WTC11 (cell line): ENCODE measurements at regions not wholly inside any gene's neighbourhood (a gene's known extent, or its start where the extent isn't known, plus 50 kb on each side); places are given as distances from the start of the nearest gene placed in this dataset.

Experiments
- ATAC-seq: fragments of 200-7000 bp; cut with Tn5 transposase; 2 replicates; pipeline ENCODE4 v1.10.0; 2021; ENCODE audit warnings: mild to moderate bottlenecking, moderate library complexity
- CTCF ChIA-PET: fragments of 300-600 bp; sonication (Branson Sonifier 250); formaldehyde crosslinking; loops from one replicate; lab custom pipeline; 2021; ENCODE audit warnings: antibody characterized with exemption; lab: Charles Lee
- POLR2A ChIA-PET: fragments of 350-600 bp; sonication (Branson Sonifier 250); formaldehyde crosslinking; loops from one replicate; lab custom pipeline; 2021; ENCODE audit warnings: antibody characterized with exemption; lab: Charles Lee
- DNase-seq: peaks from one replicate; pipeline ENCODE4 v3.0.0; 2021; ENCODE audit warnings: low spot score
- H3K27ac Mint-ChIP-seq: 2 replicates; pipeline ENCODE4 v1.8.0; 2021; ENCODE audit warnings: mixed read lengths
- H3K27me3 Mint-ChIP-seq: 2 replicates; pipeline ENCODE4 v1.8.0; 2021; ENCODE audit warnings: low read depth, mild to moderate bottlenecking, moderate library complexity, mixed read lengths
- H3K36me3 Mint-ChIP-seq: 2 replicates; pipeline ENCODE4 v1.8.0; 2021; ENCODE audit warnings: mixed read lengths
- H3K4me1 Mint-ChIP-seq: 2 replicates; pipeline ENCODE4 v1.8.0; 2022; ENCODE audit warnings: mixed read lengths
- H3K4me3 Mint-ChIP-seq: 2 replicates; pipeline ENCODE4 v1.8.0; 2021; ENCODE audit warnings: mild to moderate bottlenecking, moderate library complexity, mixed read lengths
- H3K9me3 Mint-ChIP-seq: 2 replicates; pipeline ENCODE4 v1.8.0; 2021; ENCODE audit warnings: mixed read lengths
- CBFB ChIP-seq: sonication (generic); formaldehyde crosslinking; IDR thresholded peaks from 2 replicates; pipeline ENCODE4 v1.8.1; 2022; ENCODE audit warnings: mild to moderate bottlenecking, low read depth, missing genetic modification reagents
- CREB1 ChIP-seq: sonication (generic); formaldehyde crosslinking; IDR thresholded peaks from 2 replicates; pipeline ENCODE4 v1.8.0; 2023; ENCODE audit warnings: mild to moderate bottlenecking, missing genetic modification reagents
- FOXJ3 ChIP-seq: sonication (generic); formaldehyde crosslinking; IDR thresholded peaks from 2 replicates; pipeline ENCODE4 v1.9.0; 2021; ENCODE audit warnings: missing genetic modification reagents, mild to moderate bottlenecking, borderline replicate concordance
- FOXP4 ChIP-seq: sonication (generic); formaldehyde crosslinking; IDR thresholded peaks from 2 replicates; pipeline ENCODE4 v1.8.0; 2022; ENCODE audit warnings: mild to moderate bottlenecking, missing genetic modification reagents
- GTF2I ChIP-seq: fragments of 250-450 bp; sonication (Bioruptor Pico); conservative IDR thresholded peaks from 2 replicates; pipeline ENCODE4 v1.4.0; 2021; ENCODE audit warnings: mild to moderate bottlenecking
- HMGXB4 ChIP-seq: sonication (generic); formaldehyde crosslinking; IDR thresholded peaks from 2 replicates; pipeline ENCODE4 v1.8.1; 2023; ENCODE audit warnings: mild to moderate bottlenecking, moderate library complexity, missing genetic modification reagents
- NR3C1 ChIP-seq: sonication (generic); formaldehyde crosslinking; conservative IDR thresholded peaks from 2 replicates; pipeline ENCODE4 v1.8.1; 2023; ENCODE audit warnings: low read depth, mild to moderate bottlenecking, missing genetic modification reagents
- RELA ChIP-seq: sonication (generic); formaldehyde crosslinking; IDR thresholded peaks from 2 replicates; pipeline ENCODE4 v1.8.1; 2022; ENCODE audit warnings: missing genetic modification reagents, mild to moderate bottlenecking, borderline replicate concordance
- SOX15 ChIP-seq: fragments of 250-450 bp; sonication (Bioruptor Pico); IDR thresholded peaks from 2 replicates; pipeline ENCODE4 v1.9.0; 2021; ENCODE audit warnings: mild to moderate bottlenecking
- TCF7 ChIP-seq: sonication (generic); formaldehyde crosslinking; IDR thresholded peaks from 2 replicates; pipeline ENCODE4 v1.8.0; 2022; ENCODE audit warnings: mild to moderate bottlenecking, low read depth, missing genetic modification reagents, moderate library complexity
- ZBTB21 ChIP-seq: sonication (generic); formaldehyde crosslinking; IDR thresholded peaks from 2 replicates; pipeline ENCODE4 v1.8.1; 2023; ENCODE audit warnings: mild to moderate bottlenecking, missing genetic modification reagents, borderline replicate concordance
- ZNF138 ChIP-seq: sonication (generic); formaldehyde crosslinking; conservative IDR thresholded peaks from 2 replicates; pipeline ENCODE4 v1.8.1; 2022; ENCODE audit warnings: mild to moderate bottlenecking, moderate library complexity, missing genetic modification reagents
- ZNF232 ChIP-seq: sonication (generic); formaldehyde crosslinking; IDR thresholded peaks from 2 replicates; pipeline ENCODE4 v1.8.0; 2022; ENCODE audit warnings: mild to moderate bottlenecking, missing genetic modification reagents
- ZNF423 ChIP-seq: fragments of 250-450 bp; sonication (Bioruptor Pico); IDR thresholded peaks from 2 replicates; pipeline ENCODE4 v2.1.2; 2022; ENCODE audit warnings: mild to moderate bottlenecking, moderate library complexity
- ZNF425 ChIP-seq: fragments of 250-450 bp; sonication (Bioruptor Pico); conservative IDR thresholded peaks from 2 replicates; pipeline ENCODE4 v1.9.0; 2021; ENCODE audit warnings: mild to moderate bottlenecking
- TF ChIP-seq, protein P1 (sequence below): sonication (generic); formaldehyde crosslinking; IDR thresholded peaks from 2 replicates; pipeline ENCODE4 v1.8.1; 2022; ENCODE audit warnings: mild to moderate bottlenecking, missing genetic modification reagents, moderate library complexity, borderline replicate concordance
- TF ChIP-seq, protein P2 (sequence below): fragments of 250-450 bp; sonication (Bioruptor Pico); IDR thresholded peaks from 2 replicates; pipeline ENCODE4 v1.9.0; 2021; ENCODE audit warnings: mild to moderate bottlenecking, borderline replicate concordance
- TF ChIP-seq, protein P3 (sequence below): sonication (generic); formaldehyde crosslinking; IDR thresholded peaks from 2 replicates; pipeline ENCODE4 v1.8.1; 2022; ENCODE audit warnings: mild to moderate bottlenecking, moderate library complexity, missing genetic modification reagents

- POLR2A ChIA-PET, result no interaction called here
- TF ChIP-seq, protein P1, sequence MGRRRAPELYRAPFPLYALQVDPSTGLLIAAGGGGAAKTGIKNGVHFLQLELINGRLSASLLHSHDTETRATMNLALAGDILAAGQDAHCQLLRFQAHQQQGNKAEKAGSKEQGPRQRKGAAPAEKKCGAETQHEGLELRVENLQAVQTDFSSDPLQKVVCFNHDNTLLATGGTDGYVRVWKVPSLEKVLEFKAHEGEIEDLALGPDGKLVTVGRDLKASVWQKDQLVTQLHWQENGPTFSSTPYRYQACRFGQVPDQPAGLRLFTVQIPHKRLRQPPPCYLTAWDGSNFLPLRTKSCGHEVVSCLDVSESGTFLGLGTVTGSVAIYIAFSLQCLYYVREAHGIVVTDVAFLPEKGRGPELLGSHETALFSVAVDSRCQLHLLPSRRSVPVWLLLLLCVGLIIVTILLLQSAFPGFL (CRISPR knock-in tag), result no peak
- TF ChIP-seq NR3C1 (CRISPR knock-in tag), result no peak
- TF ChIP-seq HMGXB4 (CRISPR knock-in tag), result no peak
- TF ChIP-seq SOX15 (CRISPR knock-in tag), result no peak
- TF ChIP-seq GTF2I, result no peak
- TF ChIP-seq, protein P2, sequence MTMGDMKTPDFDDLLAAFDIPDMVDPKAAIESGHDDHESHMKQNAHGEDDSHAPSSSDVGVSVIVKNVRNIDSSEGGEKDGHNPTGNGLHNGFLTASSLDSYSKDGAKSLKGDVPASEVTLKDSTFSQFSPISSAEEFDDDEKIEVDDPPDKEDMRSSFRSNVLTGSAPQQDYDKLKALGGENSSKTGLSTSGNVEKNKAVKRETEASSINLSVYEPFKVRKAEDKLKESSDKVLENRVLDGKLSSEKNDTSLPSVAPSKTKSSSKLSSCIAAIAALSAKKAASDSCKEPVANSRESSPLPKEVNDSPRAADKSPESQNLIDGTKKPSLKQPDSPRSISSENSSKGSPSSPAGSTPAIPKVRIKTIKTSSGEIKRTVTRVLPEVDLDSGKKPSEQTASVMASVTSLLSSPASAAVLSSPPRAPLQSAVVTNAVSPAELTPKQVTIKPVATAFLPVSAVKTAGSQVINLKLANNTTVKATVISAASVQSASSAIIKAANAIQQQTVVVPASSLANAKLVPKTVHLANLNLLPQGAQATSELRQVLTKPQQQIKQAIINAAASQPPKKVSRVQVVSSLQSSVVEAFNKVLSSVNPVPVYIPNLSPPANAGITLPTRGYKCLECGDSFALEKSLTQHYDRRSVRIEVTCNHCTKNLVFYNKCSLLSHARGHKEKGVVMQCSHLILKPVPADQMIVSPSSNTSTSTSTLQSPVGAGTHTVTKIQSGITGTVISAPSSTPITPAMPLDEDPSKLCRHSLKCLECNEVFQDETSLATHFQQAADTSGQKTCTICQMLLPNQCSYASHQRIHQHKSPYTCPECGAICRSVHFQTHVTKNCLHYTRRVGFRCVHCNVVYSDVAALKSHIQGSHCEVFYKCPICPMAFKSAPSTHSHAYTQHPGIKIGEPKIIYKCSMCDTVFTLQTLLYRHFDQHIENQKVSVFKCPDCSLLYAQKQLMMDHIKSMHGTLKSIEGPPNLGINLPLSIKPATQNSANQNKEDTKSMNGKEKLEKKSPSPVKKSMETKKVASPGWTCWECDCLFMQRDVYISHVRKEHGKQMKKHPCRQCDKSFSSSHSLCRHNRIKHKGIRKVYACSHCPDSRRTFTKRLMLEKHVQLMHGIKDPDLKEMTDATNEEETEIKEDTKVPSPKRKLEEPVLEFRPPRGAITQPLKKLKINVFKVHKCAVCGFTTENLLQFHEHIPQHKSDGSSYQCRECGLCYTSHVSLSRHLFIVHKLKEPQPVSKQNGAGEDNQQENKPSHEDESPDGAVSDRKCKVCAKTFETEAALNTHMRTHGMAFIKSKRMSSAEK, result no peak
- no peak for TF ChIP-seq TCF7
- TF ChIP-seq ZBTB21 (CRISPR knock-in tag), result no peak
- TF ChIP-seq CBFB, result no peak
- TF ChIP-seq FOXJ3 (CRISPR knock-in tag), result no peak
- no peak for TF ChIP-seq ZNF232
- no peak for TF ChIP-seq RELA (CRISPR knock-in tag)
- TF ChIP-seq ZNF138, result no peak
- TF ChIP-seq ZNF425 (CRISPR knock-in tag), result no peak
- TF ChIP-seq, protein P3, sequence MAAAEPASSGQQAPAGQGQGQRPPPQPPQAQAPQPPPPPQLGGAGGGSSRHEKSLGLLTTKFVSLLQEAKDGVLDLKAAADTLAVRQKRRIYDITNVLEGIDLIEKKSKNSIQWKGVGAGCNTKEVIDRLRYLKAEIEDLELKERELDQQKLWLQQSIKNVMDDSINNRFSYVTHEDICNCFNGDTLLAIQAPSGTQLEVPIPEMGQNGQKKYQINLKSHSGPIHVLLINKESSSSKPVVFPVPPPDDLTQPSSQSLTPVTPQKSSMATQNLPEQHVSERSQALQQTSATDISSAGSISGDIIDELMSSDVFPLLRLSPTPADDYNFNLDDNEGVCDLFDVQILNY, result no peak
- no peak for TF ChIP-seq FOXP4 (CRISPR knock-in tag)
- no peak for TF ChIP-seq ZNF423
- TF ChIP-seq CREB1 (CRISPR knock-in tag), result no peak
- peaks cover 5% of the 10 kb centered on the region; the same call in 1 of the 2 replicates for H3K27me3 Mint-ChIP-seq
- ATAC-seq (no peak), DNase-seq (no peak)
- peaks cover 5% of the 10 kb centered on the region for H3K36me3 Mint-ChIP-seq
- H3K4me3 Mint-ChIP-seq, result no peak overlapping the region
- CTCF ChIA-PET, result interaction anchor here (1.2 kb wide), 1 partner anchor 439 kb away, joined by 3 read pairs; no protein-coding TSS in a partner anchor
- H3K9me3 Mint-ChIP-seq, result peaks cover 24% of the 10 kb centered on the region
- no peak overlapping the region for H3K27ac Mint-ChIP-seq
- peaks cover 5% of the 10 kb centered on the region; the same call in 1 of the 2 replicates for H3K4me1 Mint-ChIP-seq
Measured at GRCh38 chr20:56989516-56989915, 276.9 kb downstream of the BMP7 start.
